ENCODE measurements at regions not wholly inside any gene's neighbourhood (a gene's known extent, or its start where the extent isn't known, plus 50 kb on each side); places are given as distances from the start of the nearest gene placed in this dataset.
"Not testable (repeated sequence)": the region's sequence is repeated elsewhere in the genome, so short reads cannot be mapped to it uniquely, and the experiment has no call there.

- ATAC-seq (no peak), DNase-seq (ENCODE audit: low spot score) (no peak)
- intact Hi-C loops (cut with DNase I): no loop called here
Observed at GRCh38 chr1:90831910-90832309, 114.8 kb upstream of the BARHL2 start.

- intact Hi-C loops (cut with DNase I): no loop called here
- ATAC-seq: no peak
- DNase-seq (ENCODE audit: low spot score): no peak
Observed at GRCh38 chr1:90826834-90827233, 109.7 kb upstream of the BARHL2 start.

DNA sequence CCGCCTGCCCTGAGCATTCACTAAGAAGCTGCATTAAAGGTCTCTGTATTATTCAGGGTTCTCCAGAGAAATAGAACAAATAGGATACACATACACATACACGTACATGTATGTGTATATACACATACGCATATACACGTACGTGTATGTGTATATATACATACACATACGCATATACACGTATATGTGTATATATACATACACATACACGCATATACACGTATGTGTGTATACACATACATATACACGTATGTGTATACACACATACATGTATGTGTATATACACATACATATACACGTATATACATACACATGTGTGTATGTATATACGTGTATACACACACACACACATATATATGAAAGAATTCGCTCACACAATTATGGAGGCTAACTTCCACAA lies 108.9 kb upstream of the BARHL2 start:
- ATAC-seq (no peak), DNase-seq (ENCODE audit: low spot score) (no peak)
- intact Hi-C loops (cut with DNase I): no loop called here

DNA sequence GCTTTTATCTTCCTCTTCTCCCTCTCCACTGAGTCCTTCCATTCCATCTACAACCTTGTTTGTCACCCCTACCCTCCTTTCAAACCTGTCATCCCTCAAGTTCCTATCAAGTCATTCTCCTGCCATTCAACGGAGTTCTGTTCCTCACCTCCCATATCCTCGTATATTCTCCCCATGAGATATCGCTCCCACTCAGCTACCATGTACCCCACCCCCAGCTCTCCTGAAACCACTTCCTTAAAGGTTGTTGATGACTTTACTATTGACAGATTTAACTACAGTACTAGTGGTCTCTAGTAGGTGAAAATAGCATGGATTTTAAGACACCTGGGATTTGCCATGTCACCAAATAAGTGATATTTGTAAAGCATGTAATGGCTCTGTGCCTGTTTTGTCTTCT lies 107.4 kb upstream of the BARHL2 start:
- ATAC-seq (no peak), DNase-seq (ENCODE audit: low spot score) (no peak)
- intact Hi-C loops (cut with DNase I): no loop called here

- intact Hi-C loops (cut with DNase I): no loop called here
- DNase-seq (ENCODE audit: low spot score) (no peak), ATAC-seq (no peak)
Observed at GRCh38 chr1:90823686-90824085, 106.6 kb upstream of the BARHL2 start.

DNA sequence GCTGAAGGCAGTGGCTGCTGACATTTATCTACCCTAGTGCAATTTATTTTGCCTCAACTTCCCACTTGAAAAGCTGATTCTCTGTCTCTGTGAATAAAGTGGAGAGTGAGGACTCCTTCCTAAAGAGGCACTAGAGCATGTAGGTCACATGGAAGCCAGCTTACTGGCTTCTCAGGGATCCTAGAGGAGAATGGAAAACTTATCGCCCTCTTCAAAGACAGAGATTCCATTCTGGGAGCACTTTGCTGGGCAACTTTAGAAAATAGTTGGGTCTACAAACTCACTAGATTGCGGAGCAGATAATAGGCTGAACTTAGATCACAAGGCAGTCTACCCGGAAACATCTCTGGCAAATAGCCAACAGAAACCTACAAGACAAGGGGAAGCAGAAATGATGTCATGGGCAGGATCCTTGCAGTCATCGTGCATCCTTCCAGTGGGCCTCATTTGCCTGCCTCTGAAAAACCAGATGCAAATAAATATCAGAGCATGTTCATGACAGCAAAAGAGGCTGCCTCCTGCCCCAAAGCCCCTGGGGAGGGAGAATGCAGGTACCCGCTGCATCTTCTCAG lies 104.8 kb upstream of the BARHL2 start:
- no peak for DNase-seq (ENCODE audit: low spot score)
- no peak for ATAC-seq
- intact Hi-C loops (cut with DNase I): no loop called here

DNA sequence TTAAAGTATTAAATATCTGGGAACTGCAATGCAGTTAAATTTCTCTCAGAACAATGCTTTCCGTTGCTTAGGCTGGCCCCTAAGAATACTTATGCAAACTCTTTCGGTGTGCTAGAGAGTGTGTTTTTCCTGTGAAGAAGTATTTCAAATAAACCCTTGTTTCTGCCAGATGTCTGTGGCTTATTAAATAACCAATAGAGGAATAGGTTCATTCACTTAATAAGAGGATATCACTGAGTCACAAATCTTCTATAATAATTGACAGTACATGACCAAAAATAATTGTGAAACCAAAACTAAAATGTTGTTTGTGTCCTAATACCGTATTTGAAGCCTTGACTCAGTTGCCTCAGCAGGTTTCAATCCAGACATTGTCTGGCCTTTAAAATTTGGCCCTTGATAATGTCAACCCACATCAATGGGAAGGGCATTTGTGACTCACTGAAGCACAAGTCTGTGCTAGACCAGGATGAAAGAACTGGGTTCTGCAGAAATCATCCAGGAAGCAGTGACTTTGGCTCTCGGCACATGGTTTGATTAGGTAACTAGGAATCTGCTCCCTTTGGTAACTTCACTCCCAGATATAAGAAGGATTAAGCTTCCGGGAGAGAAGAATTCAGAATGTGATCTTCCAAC lies 104.2 kb upstream of the BARHL2 start:
- intact Hi-C loops (cut with DNase I): no loop called here
- DNase-seq (ENCODE audit: low spot score): no peak
- no peak for ATAC-seq

DNA sequence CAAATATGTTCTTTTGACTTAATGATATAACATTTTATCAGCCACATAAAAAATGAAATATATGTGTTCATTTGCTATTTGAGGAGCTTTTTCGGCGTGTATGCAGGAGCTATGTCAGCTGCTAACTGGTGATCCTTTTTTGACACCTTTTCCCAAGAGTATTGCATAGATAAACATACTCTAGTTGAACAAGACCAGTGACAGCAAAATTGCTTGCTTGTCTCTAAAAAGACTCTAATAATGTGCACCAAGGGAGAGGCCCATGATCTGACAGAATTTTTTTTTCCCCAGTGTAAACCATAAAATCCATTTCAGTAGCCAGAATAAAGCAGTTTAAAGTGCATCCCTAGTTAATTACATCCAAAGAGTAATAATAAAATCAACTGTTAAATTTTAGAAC lies 103.6 kb upstream of the BARHL2 start:
- intact Hi-C loops (cut with DNase I): no loop called here
- ATAC-seq (no peak), DNase-seq (ENCODE audit: low spot score) (no peak)

DNA sequence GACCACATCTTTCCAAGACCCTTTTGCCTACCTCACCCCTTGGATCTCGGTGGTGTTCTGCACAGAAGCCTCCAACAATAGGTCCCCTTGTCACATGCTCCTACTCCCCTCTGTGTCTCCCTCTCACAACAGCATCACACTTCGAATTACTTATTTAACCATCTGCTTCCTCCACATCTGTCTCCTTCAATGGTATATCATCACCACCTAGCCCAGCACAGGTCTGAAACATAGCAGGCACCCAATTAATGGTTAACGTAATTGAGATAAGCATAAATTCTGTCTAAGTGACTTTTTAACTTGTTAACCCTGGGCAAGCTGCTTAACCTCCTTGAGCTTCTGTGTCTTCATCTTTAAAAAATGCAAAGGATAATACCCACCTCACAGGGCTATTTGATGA lies 100.3 kb upstream of the BARHL2 start:
- DNase-seq (ENCODE audit: low spot score) (no peak), ATAC-seq (no peak)
- intact Hi-C loops (cut with DNase I): no loop called here

- intact Hi-C loops (cut with DNase I); DNase-seq (ENCODE audit: low spot score); ATAC-seq: not testable (repeated sequence)
Observed at GRCh38 chr1:90812237-90812636, 95.1 kb upstream of the BARHL2 start.

DNA sequence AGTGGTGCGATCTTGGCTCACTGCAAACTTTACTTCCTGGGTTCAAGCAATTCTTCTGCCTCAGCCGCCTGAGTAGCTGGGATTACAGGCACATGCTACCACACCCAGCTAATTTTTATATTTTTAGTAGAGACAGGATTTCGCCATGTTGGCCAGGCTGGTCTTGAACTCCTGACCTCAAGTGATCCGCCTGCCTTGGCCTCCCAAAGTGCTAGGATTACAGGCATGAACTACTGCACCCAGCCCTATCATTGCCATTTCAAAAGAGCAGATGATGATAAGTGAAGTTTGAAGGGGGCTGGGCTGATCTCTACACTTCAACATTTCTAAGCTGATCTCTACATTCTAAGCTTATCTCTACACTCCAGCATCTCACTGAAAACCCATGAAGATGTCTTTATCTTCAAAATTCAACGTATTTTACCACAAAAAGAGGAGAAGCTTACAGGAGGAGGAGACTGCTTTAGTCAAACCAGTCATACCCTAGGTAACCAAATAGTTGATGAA lies 94.4 kb upstream of the BARHL2 start:
- DNase-seq (ENCODE audit: low spot score); intact Hi-C loops (cut with DNase I); ATAC-seq: not testable (repeated sequence)

GRCh38 chr1:90810681-90811080 lies 93.6 kb upstream of the BARHL2 start:
- DNase-seq (ENCODE audit: low spot score): no peak
- intact Hi-C loops (cut with DNase I): no loop called here
- ATAC-seq: no peak

GRCh38 chr1:90809996-90810395 lies 92.9 kb upstream of the BARHL2 start:
- DNase-seq (ENCODE audit: low spot score) (no peak), ATAC-seq (no peak)
- intact Hi-C loops (cut with DNase I): no loop called here

GRCh38 chr1:90809093-90809492 lies 92.0 kb upstream of the BARHL2 start:
- intact Hi-C loops (cut with DNase I): no loop called here
- no peak for ATAC-seq
- no peak for DNase-seq (ENCODE audit: low spot score)

GRCh38 chr1:90807329-90807728 lies 90.2 kb upstream of the BARHL2 start:
- DNase-seq (ENCODE audit: low spot score): no peak
- intact Hi-C loops (cut with DNase I): no loop called here
- no peak for ATAC-seq

- DNase-seq (ENCODE audit: low spot score) (no peak), ATAC-seq (no peak)
- intact Hi-C loops (cut with DNase I): no loop called here
Observed at GRCh38 chr1:90802622-90803021, 85.5 kb upstream of the BARHL2 start.

DNA sequence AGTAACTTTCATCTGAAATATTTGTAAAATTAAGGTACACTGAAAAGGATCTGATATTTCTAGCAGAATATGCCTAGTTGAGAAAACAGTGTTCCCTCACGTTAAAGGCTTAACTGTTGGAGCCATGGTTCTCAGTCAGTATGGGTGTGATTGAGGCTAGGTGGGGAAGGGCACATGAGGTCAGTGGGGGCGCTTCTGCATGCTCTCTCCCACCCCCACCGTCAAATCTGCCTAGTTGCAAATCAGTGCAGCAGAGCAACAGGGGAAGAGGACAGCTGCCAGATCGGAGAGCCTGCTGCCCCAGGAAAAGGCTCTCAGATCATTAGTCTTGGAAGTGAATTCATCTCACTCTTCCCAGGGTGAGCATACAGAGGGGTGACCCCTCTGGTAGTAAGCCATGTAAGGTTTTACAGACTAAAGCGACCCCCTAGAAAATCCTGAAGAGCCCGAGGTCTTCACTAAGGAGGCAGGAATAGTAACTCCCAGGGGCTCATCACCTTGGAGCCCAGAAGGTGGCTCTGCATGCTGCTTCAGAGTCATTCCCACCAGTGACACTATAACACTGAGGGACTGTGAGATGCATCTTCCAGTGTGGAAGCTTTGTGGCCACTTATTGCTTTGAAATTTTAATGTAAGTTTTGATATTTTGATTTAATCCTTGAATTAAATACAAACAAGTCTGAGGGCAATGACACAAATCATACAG lies 83.1 kb upstream of the BARHL2 start:
- no peak for DNase-seq (ENCODE audit: low spot score)
- intact Hi-C loops (cut with DNase I): no loop called here
- no peak for ATAC-seq

GRCh38 chr1:90799326-90799725 lies 82.2 kb upstream of the BARHL2 start:
- no peak for DNase-seq (ENCODE audit: low spot score)
- intact Hi-C loops (cut with DNase I): no loop called here
- no peak for ATAC-seq

- no peak for ATAC-seq
- no peak for DNase-seq (ENCODE audit: low spot score)
- intact Hi-C loops (cut with DNase I): no loop called here
Observed at GRCh38 chr1:90798883-90799282, 81.8 kb upstream of the BARHL2 start.

GRCh38 chr1:90798344-90798743 lies 81.2 kb upstream of the BARHL2 start:
- ATAC-seq (no peak), DNase-seq (ENCODE audit: low spot score) (no peak)
- intact Hi-C loops (cut with DNase I): no loop called here

DNA sequence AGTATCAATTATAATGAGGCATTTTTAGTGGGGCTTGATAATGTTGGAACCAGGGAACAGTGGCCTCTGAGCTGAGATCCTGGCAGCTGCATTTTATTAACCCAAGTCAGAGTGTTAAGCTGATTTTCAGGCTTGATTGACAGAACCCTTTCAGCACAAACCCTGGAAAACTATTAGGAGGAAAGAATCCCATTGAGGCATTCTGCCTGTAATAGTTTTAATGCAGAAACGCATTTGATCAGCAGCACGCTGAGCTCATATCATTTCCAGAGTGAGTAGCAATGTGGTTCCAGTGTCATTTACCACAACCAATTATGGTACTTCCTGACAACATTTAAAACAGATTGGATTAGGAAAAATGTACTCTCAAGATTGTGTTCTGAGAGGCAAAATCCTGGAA lies 78.3 kb upstream of the BARHL2 start:
- ATAC-seq (no peak), DNase-seq (ENCODE audit: low spot score) (no peak)
- intact Hi-C loops (cut with DNase I): no loop called here

Measured in sciatic nerve (tissue), 2 donors.